Heart right ventricle (tissue), 16 donors: ENCODE measurements at regions not wholly inside any gene's neighbourhood (a gene's known extent, or its start where the extent isn't known, plus 50 kb on each side); places are given as distances from the start of the nearest gene placed in this dataset.
A peak's percentile ranks its signal among the peaks of the same experiment; 100 is the strongest.
"Not testable (repeated sequence)": the region's sequence is repeated elsewhere in the genome, so short reads cannot be mapped to it uniquely, and the experiment has no call there.

Experiments used
- ATAC-seq, 8 donors: fragments of 200-7000 bp; cut with Tn5 transposase; one replicate each; pipeline ENCODE4 v1.9.1; 2020; ENCODE audit warnings: mild to moderate bottlenecking in 8 of 8, moderate library complexity in 8 of 8, moderate number of reproducible peaks in 1 of 8
- DNase-seq, 2 donors: peaks; one replicate each; pipeline ENCODE4 v3.0.0-alpha.2; 2020
- H3K27ac ChIP-seq, 10 donors: fragments of 200-600 bp; sonication (generic) in 2 of 10; one replicate each; pipeline versions ENCODE4 v1.5.0 to v1.8.0; 2020 to 2022; ENCODE audit warnings: mild to moderate bottlenecking in 3 of 10
- H3K27me3 ChIP-seq, 7 donors: fragments of 200-600 bp; one replicate each; pipeline ENCODE4 v1.8.0; 2021 to 2022; ENCODE audit warnings: mild to moderate bottlenecking in 2 of 7
- H3K36me3 ChIP-seq, 9 donors: fragments of 200-600 bp; sonication (generic) in 1 of 9; one replicate each; pipeline versions ENCODE4 v1.5.0 to v1.8.0; 2020 to 2022; ENCODE audit warnings: mild to moderate bottlenecking in 2 of 9
- H3K4me1 ChIP-seq, 9 donors: fragments of 200-600 bp; sonication (generic) in 1 of 9; one replicate each; pipeline versions ENCODE4 v1.5.0 to v1.8.0; 2020 to 2022; ENCODE audit warnings: mild to moderate bottlenecking in 4 of 9
- H3K4me3 ChIP-seq, 10 donors: fragments of 200-600 bp; sonication (generic) in 2 of 10; one replicate each; pipeline versions ENCODE4 v1.5.0 to v1.8.0; 2020 to 2022; ENCODE audit warnings: mild to moderate bottlenecking in 7 of 10, moderate library complexity in 2 of 10
- H3K9me3 ChIP-seq, 11 donors: fragments of 200-600 bp in 10 of 11; sonication (generic) in 2 of 11; one replicate each; pipeline versions ENCODE4 v1.5.0 to v1.8.0; 2013 to 2022; ENCODE audit warnings: mild to moderate bottlenecking in 2 of 11, control low read depth in 1 of 11, moderate library complexity in 1 of 11
- CTCF ChIP-seq, 9 donors: fragments of 200-600 bp; sonication (generic) in 2 of 9; IDR thresholded peaks; one replicate each; pipeline versions ENCODE4 v1.5.0 to v1.8.0; 2021 to 2022; ENCODE audit warnings: antibody characterized with exemption in 9 of 9, mild to moderate bottlenecking in 5 of 9, moderate library complexity in 1 of 9
- WGBS, 2 donors: extraction: QIAGEN DNeasy Blood & Tissue Kit; methylation state at CpG; one replicate each; pipeline ENCODE4 v1.1.7; 2013; ENCODE audit warnings: inconsistent platforms in 1 of 2; 5-methylcytosine and 5-hydroxymethylcytosine counted together
- intact Hi-C, 10 donors: fragments of 100-400 bp; cut with DNase I; formaldehyde crosslinking; loops; one replicate each; pipeline versions ENCODE4 v1.11.1 to v1.14.2; 2022
- donor health status: Arrhythmogenic right ventricular cardiomyopathy.
- donor health status: ischemic (EF 13 %, LVEDD 7.1; RV severe dilation, severe dysfunction).
- donor health status: healthy with polysubstance abuse.
- donor health status: DM: no; HTN: yes; CAD: no.
- donor health status: DM: no; HTN: no; CAD: no.
- donor health status: ischemic (EF 25% LVEDD 6.9; RV normal size, moderate dysfunction).
- donor health status: ischemic (EF 25% LVEDD 5.7; RV mildly dilated, moderate dysfunction).
- donor health status: healthy.
- donor health status: DM: yes; HTN: yes; CAD: no.
- donor health status: Ischemic cardiomyopathy.
- donor health status: ischemic (EF 35%, LVEDD 5.7; RV mildly dilated, moderate dysfunction).
- donor health status: nonischemic (EF 11% LVEDD 7.7; RV severe dilation, severe dysfunction).
- donor health status: DM: yes; HTN: yes; CAD: no.
- donor health status: PGD.
- donor health status: ischemic (EF 29% LVEDD 5.4; RV normal size, mild dysfunction).
- donor health status: nonischemic (EF 23%, LVEDD 6.1; RV moderate dilation, normal function).

GRCh38 chr5:18461766-18462165 is 827.5 kb downstream of the TAF11L14 start:
- intact Hi-C loops = no loop called here
- no peaks in the 10 kb centered on the region for H3K27me3 ChIP-seq
- no peak for TF ChIP-seq CTCF (IDR thresholded peaks at IDR 0.05)
- DNase-seq = no peak
- H3K36me3 ChIP-seq = no peaks in the 10 kb centered on the region
- H3K4me1 ChIP-seq = no peaks in the 10 kb centered on the region
- H3K27ac ChIP-seq = no peak overlapping the region
- no peak for ATAC-seq
- WGBS, 2 donors = 60 to 75% methylated on average over 1 of the region's 1 CpG
- no peak overlapping the region for H3K4me3 ChIP-seq
- peaks cover 0 to 3% (median 0%) of the 10 kb centered on the region in 11 donors for H3K9me3 ChIP-seq

GRCh38 chr5:18465833-18466681 is 831.8 kb downstream of the TAF11L14 start:
- H3K36me3 ChIP-seq = no peaks in the 10 kb centered on the region
- intact Hi-C loops = loop anchor here in 2 of 10 donors (5.0 kb wide), 1 partner anchor 231 kb away; no protein-coding TSS in a partner anchor
- WGBS, 2 donors = 54% methylated on average over 11 of the region's 11 CpGs
- H3K27ac ChIP-seq = no peak overlapping the region
- ATAC-seq (no peak), DNase-seq (peak in 1 of 2 donors; percentile 14)
- H3K4me3 ChIP-seq = no peak overlapping the region
- TF ChIP-seq CTCF (IDR thresholded peaks at IDR 0.05) = peak in 8 of 9 donors; percentile 10 to 64 (median 46)
- no peaks in the 10 kb centered on the region for H3K4me1 ChIP-seq
- peaks cover 0 to 3% (median 0%) of the 10 kb centered on the region in 11 donors for H3K9me3 ChIP-seq
- H3K27me3 ChIP-seq = no peaks in the 10 kb centered on the region

- Histone ChIP-seq H3K36me3 (no peaks in the 10 kb centered on the region), H3K4me1 (no peaks in the 10 kb centered on the region), H3K4me3 (no peak overlapping the region), H3K9me3 (peaks cover 0 to 3% (median 0%) of the 10 kb centered on the region in 11 donors), H3K27ac (no peak overlapping the region), H3K27me3 (no peaks in the 10 kb centered on the region)
- TF ChIP-seq CTCF (IDR thresholded peaks at IDR 0.05) = no peak
- no peak for ATAC-seq
- WGBS, 2 donors = 79 to 83% methylated on average over 1 of the region's 1 CpG
- no peak for DNase-seq
- intact Hi-C loops = loop anchor here in 2 of 10 donors (5.0 kb wide), 1 partner anchor 231 kb away; no protein-coding TSS in a partner anchor
These were observed 832.5 kb downstream of the TAF11L14 start for GRCh38 chr5:18466731-18467130.

- H3K9me3 ChIP-seq, H3K27me3 ChIP-seq, DNase-seq, H3K27ac ChIP-seq, H3K4me3 ChIP-seq, ATAC-seq, H3K36me3 ChIP-seq, intact Hi-C loops, H3K4me1 ChIP-seq: not testable (repeated sequence)
- 87 to 91% methylated on average over 11 to 15 of the region's 15 CpGs for WGBS, 2 donors
These were observed 837.5 kb downstream of the TAF11L14 start for GRCh38 chr5:18471791-18472190.

GRCh38 chr5:18483451-18483850 is 849.2 kb downstream of the TAF11L14 start:
- no peak overlapping the region for H3K4me3 ChIP-seq
- DNase-seq = no peak
- no peaks in the 10 kb centered on the region for H3K27me3 ChIP-seq
- ATAC-seq = no peak
- no peak overlapping the region for H3K27ac ChIP-seq
- WGBS, 2 donors = 43 to 50% methylated on average over 3 of the region's 3 CpGs
- H3K4me1 ChIP-seq = no peaks in the 10 kb centered on the region
- H3K36me3 ChIP-seq = no peaks in the 10 kb centered on the region
- TF ChIP-seq CTCF (IDR thresholded peaks at IDR 0.05) = no peak
- no peaks in the 10 kb centered on the region for H3K9me3 ChIP-seq
- intact Hi-C loops = no loop called here
